ENCODE measurements at regions not wholly inside any gene's neighbourhood (a gene's known extent, or its start where the extent isn't known, plus 50 kb on each side); places are given as distances from the start of the nearest gene placed in this dataset.

DNA sequence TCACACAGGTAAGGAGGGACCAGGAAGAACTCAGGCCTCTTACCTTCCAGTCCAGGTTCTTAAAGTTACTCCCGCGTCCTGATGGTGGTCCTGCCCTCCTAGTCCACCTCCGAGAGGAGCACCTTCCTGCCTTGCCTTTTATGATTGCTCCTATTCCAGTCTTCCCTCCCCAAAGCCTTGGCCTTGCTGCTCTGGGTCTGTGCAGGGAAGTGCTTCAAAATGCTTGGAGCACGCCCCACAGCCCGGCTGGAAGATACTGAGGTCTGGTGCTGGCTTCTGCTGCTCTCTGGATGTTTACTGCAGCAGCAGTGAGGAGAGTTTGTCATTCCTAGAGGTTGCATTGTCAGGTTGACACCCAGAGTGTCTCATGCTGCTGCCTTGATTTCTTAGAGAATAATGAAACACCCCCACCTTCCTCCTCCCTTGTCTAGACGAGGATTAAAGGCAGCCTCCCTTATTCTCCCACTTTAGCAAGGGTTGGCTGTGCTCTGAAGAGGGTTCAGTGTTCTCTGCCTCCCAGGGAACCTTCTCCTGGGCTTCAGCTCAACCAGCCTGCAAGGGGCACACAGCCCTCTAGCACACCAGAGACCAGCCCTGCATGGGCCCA is 142.2 kb upstream of the CACNA1E start:
- DNase-seq, result no peak

DNA sequence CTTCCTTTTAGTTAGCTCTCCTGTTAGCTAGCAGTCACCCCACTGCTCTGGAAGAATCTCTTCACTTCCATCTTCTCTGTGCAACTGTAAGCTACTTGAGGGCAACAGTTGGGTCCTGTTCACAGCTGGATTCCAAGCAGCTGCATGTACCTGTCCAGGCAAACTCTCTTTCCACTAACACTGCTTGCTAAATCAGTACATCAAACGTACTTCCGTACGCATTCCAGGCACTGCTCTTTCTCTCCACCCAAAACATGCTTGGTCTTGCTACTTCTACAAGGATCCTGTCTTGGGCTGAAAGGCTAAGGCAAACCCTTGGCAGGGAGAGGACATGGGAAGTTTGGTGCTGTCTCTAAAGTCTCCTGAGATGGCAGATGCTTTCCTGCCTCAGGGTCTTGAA is 139.2 kb upstream of the CACNA1E start:
- DNase-seq, result no peak

- DNase-seq, result no peak
Observed at GRCh38 chr1:181345146-181345545, 138.2 kb upstream of the CACNA1E start.

DNA sequence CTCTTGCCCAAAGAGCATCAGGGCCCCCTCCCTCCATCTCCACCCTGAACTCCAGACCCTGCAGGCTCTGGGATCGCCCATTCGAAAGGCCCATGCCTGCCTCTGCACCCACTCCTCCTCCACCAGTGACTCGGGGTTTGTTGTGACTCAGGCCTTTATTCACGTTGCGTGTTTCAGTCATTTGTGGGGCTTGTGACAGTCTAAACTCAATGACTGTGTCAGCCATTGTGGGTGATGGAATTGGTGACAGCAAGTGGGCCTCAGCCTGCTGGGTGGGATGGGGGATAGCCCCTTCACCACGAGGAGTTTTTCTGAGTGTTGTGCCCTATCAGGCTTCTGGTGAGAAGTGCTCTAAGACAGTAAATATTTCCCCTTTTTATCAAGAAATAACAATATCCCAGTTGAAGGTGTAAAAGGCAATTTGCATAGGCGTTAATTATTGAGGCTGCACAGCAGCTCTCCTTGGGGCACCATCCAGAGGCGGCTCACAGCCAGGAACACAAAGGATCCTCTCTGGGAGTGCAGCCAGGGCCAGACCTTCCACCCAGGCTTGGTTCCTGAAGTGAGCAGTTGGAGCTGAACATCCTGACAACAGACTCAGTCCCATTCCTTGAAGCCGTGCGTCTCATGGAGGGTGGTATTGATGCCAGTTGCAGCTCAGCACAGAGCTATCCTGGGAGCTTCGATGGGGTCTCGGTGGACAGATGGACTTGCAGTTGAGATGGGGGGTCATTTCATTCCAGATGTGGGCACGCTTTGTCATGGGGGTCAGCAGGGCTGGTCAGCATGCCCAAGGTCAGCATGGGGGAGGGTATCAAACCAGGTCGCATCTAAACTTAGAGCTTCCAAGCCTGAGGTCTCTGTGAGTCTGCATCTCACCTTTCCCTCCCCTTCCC is 135.6 kb upstream of the CACNA1E start:
- DNase-seq, result no peak

- no peak for DNase-seq
Observed at GRCh38 chr1:181349512-181349911, 133.8 kb upstream of the CACNA1E start.

- DNase-seq, result no peak
Observed at GRCh38 chr1:181350131-181350530, 133.2 kb upstream of the CACNA1E start.

DNA sequence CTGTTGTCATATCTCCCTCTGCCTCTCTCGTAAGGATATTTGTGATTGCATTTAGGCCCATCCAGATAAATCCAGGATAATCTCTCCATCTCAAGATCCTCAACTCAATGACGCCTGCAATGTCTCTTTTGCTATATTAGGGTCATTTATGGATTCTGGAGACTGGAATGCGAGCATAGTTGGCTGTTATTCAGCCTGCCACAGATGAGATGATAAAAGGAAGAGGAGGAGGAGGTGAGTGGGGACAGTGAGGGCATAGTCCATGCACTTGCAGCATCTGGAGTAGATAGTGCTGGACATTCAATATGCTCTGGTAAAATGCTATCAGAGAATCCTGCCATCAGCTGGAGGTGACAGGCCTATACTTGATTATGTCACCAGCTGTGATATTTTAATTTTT is 131.6 kb upstream of the CACNA1E start:
- no peak for DNase-seq

- DNase-seq, result no peak
Observed at GRCh38 chr1:181352695-181353094, 130.6 kb upstream of the CACNA1E start.

GRCh38 chr1:181353526-181353925 is 129.8 kb upstream of the CACNA1E start:
- no peak for DNase-seq

GRCh38 chr1:181354865-181355264 is 128.5 kb upstream of the CACNA1E start:
- no peak for DNase-seq

DNA sequence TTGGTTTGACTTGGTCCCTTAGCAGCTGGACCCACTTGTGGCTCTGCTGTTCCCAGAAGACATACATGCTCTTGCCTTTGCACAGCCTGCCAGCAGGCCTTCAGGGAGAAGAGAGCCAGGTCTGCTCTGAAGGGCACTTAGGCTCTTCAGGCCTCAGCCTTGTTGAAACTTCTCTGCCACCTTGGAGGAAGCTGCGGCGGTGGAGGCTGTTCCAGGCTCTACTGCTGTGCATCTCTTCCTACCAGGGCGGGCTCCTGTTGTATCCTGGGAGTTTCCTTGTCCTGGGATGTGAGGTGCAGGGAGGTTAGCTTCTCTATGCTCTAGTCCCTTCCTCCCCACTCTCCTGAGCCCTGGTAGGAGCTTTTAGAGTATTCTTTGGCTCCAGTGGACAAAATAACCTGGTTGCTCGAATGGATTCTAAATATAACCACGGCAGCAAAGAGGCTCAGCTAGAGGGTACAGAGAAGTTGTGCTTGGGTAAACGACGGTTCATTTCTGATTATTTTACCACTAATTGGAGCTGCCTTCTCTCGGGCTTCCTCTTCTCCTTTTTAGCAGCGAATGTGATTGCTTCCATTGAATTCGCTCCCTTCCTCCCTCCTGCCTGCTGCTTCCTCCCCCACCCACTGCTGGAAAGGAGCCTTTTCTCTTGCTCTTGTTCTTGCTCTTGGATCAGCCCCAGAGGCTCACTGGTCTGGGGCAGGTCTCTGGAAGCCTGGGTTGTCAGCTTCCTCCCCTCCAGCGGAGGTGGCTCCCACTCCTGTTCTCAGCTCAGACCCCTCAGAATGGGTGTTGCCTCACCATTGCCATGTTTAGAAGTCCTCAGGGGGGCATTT is 126.6 kb upstream of the CACNA1E start:
- no peak for DNase-seq

- no peak for DNase-seq
Observed at GRCh38 chr1:181359012-181359411, 124.3 kb upstream of the CACNA1E start.

- no peak for DNase-seq
Observed at GRCh38 chr1:181364801-181365200, 118.5 kb upstream of the CACNA1E start.

DNA sequence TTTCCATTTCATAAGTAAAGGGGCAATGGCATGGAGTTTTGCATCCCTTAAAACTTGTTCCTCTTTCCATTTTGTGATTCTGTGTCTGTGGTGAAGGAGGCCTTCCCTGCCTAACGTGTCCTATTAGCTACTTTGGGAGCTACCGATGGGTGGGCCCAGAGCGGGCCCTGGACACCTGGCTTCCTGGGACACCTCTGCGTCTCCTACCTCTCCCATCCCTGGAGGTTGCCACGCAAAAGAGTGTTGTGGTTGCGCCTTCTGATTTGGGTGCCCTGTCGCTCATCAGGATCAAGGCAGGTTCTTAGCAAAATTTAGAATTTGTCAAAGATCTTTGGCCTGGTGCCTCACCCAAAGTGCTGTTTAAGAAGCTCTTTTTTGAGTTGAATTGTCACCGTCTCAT is 116.4 kb upstream of the CACNA1E start:
- no peak for DNase-seq

- no peak for DNase-seq
Observed at GRCh38 chr1:181369416-181369815, 113.9 kb upstream of the CACNA1E start.

DNA sequence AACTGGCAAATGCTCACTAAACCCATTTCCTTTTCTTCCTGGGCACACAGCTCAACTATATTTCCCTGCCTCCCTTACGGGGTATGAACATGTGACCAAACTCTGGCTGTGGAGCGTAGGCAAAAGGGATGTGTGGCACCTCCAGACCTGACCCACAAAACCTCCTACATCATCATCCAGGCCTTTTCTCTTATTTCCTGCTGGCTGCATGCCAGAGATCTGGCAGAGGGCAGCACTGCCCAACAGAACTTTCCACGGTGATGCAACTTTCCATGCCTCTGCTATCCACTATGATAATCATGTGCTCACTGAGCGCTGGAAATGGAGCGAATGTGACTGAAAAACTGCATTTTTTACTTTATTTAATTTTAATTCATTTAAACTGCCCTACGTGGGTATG is 99.6 kb upstream of the CACNA1E start:
- no peak for DNase-seq

- DNase-seq, result no peak
Observed at GRCh38 chr1:181386340-181386739, 97.0 kb upstream of the CACNA1E start.

DNA sequence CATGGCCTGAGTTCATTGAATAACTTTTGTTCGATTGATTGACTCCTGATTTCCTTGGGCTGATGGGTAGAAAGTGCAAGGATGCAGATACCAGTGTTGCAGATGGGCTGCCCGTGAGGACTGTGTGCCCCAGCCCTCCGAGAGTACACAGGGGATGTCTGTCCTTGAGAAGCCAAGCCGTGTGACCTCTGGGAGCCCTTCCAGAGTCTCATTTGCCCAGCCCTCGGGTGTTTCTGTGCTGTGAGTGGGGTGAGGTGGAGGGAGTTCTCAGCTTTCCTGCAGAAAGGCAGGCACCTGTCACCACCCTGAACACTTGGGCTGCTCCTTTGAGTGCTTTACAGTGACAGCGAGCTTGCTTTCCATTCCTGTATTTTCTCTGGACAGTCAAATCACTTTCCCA is 96.4 kb upstream of the CACNA1E start:
- no peak for DNase-seq

DNA sequence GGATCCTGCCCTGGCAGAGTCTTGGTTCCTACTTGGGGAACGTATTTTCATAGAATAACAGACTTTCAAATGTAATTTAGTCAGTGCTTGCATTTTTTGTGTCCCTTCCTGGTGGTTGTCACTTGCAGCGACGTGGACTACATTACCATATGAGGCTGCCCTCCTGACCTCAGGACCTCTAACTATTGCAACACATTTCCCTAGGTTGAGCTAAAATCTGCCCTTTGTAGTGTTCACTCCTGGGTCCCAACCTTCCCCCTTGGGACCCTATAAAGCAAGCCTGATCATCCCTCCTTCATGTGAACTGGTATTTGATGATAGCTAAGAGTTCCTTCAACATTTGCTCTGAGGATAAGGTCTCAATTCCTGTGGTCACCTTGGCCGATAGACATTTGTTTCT is 95.6 kb upstream of the CACNA1E start:
- no peak for DNase-seq

DNA sequence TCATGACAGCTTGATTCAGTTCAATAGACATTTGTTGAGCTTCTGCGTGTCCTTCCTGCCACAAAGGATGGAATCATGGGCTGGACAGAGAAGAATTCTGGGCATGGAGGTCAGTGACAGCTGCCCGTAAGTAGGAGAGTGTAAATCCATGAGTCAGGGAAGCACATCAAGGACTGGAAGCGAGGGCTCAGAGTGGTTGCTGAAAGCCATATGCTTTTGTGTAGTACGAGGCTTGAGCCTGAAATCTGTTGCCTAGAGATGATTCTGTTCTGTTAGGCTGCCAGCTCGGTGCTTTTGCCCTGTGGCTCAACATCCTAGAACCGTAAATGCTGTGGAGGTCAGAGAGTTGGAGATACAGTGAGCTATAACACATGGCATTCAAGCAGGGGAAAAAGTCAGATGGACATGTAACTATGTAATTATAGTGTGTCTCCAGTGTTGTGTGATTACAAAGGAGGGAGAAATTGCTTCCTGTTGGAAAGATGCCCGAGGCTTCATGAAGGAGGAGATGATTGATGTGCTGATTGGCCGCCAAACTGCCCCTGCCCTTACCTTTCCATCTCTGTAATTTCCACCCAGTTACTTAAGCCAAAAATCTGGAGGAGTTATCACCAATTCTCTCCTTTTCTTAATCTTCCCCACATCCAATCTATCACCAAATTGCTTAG is 92.8 kb upstream of the CACNA1E start:
- DNase-seq, result peak; percentile 3 to 59

DNA sequence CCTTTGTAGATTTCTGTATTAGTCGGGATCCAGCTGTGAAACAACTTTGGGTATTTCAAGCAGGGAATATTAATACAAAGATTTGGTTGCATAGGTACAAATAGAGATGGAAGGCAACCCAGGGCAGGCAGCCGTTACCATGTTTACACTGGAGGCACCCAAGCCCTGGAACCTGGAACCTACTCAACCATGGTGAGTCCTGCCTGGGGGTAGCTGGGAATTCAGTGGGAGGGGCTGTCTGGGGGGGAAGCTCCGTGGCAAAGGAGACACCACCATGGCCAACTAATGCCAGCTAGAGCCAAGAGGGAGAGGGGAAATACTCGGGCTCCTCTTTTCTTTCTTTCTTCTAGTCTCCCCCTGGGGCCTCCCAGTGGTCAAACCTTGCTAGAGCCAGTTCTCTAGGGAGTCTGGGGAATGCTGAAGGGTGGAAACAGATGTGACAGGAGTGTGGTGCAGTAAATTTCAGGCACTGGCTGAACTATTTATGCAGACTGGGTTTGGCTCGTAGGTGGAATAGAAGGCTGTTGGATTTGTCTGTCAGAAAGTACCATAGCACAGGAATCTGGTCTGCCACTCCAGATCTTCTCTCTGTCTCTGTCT is 91.9 kb upstream of the CACNA1E start:
- DNase-seq, result no peak

- DNase-seq, result no peak
Observed at GRCh38 chr1:181392133-181392532, 91.2 kb upstream of the CACNA1E start.

All from NCI-H524 (cell line).